ENCODE measurements at regions not wholly inside any gene's neighbourhood (a gene's known extent, or its start where the extent isn't known, plus 50 kb on each side); places are given as distances from the start of the nearest gene placed in this dataset.

GRCh38 chr4:138680256-138680655 lies 335.3 kb upstream of the NOCT start:
- no peaks in the 10 kb centered on the region for H3K36me3 Mint-ChIP-seq (ENCODE audit: low read depth)
- intact Hi-C loops (cut with DNase I, micrococcal nuclease), result loop anchor here (2.0 to 5.0 kb wide), 5 partner anchors 191 to 858 kb away; no protein-coding TSS in a partner anchor
- no peak overlapping the region for H3K4me3 Mint-ChIP-seq
- CTCF ChIA-PET, result interaction anchor here (0.6 to 3.5 kb wide), 14 partner anchors 13 to 859 kb away, joined by 3 to 18 read pairs (median 4); no protein-coding TSS in a partner anchor
- DNase-seq (no peak), ATAC-seq (no peak)
- no peaks in the 10 kb centered on the region for H3K9me3 Mint-ChIP-seq (ENCODE audit: low read depth)
- H3K27ac Mint-ChIP-seq, result no peak overlapping the region
- H3K27me3 Mint-ChIP-seq, result peaks cover 13% of the 10 kb centered on the region
- no peaks in the 10 kb centered on the region for H3K4me1 Mint-ChIP-seq
- POLR2A ChIA-PET, result no interaction called here

- CTCF ChIA-PET, result interaction anchor here (0.7 to 3.5 kb wide), 4 partner anchors 10 to 467 kb away, joined by 3 to 18 read pairs (median 3); no protein-coding TSS in a partner anchor
- H3K27me3 Mint-ChIP-seq, result peaks cover 13% of the 10 kb centered on the region
- POLR2A ChIA-PET, result no interaction called here
- H3K4me3 Mint-ChIP-seq, result no peak overlapping the region
- no peak for ATAC-seq
- H3K9me3 Mint-ChIP-seq (ENCODE audit: low read depth), result no peaks in the 10 kb centered on the region
- intact Hi-C loops (cut with DNase I, micrococcal nuclease), result no loop called here
- H3K4me1 Mint-ChIP-seq, result no peaks in the 10 kb centered on the region
- no peak for DNase-seq
- no peak overlapping the region for H3K27ac Mint-ChIP-seq
- H3K36me3 Mint-ChIP-seq (ENCODE audit: low read depth), result no peaks in the 10 kb centered on the region
These were observed 336.4 kb upstream of the NOCT start for GRCh38 chr4:138678985-138679746.

- Mint-ChIP-seq H3K4me1 (no peaks in the 10 kb centered on the region), H3K27me3 (peaks cover 10% of the 10 kb centered on the region), H3K9me3 (ENCODE audit: low read depth) (no peaks in the 10 kb centered on the region), H3K4me3 (no peak overlapping the region), H3K27ac (no peak overlapping the region), H3K36me3 (ENCODE audit: low read depth) (no peaks in the 10 kb centered on the region)
- POLR2A ChIA-PET, result interaction anchor here (0.6 kb wide), 1 partner anchor 634 kb away, joined by 5 read pairs; no protein-coding TSS in a partner anchor
- DNase-seq (no peak), ATAC-seq (no peak)
- intact Hi-C loops (cut with DNase I, micrococcal nuclease), result no loop called here
- CTCF ChIA-PET, result interaction anchor here (1.5 to 1.6 kb wide), 2 partner anchors 8 to 193 kb away, joined by 3 to 9 read pairs; no protein-coding TSS in a partner anchor
These were observed 337.8 kb upstream of the NOCT start for GRCh38 chr4:138677748-138678147.

- no peak for ATAC-seq
- Mint-ChIP-seq H3K27ac (no peak overlapping the region), H3K36me3 (ENCODE audit: low read depth) (no peaks in the 10 kb centered on the region), H3K4me1 (no peaks in the 10 kb centered on the region), H3K4me3 (no peak overlapping the region), H3K27me3 (peaks cover 7% of the 10 kb centered on the region), H3K9me3 (ENCODE audit: low read depth) (no peaks in the 10 kb centered on the region)
- no peak for DNase-seq
- POLR2A ChIA-PET, result no interaction called here
- intact Hi-C loops (cut with DNase I, micrococcal nuclease), result no loop called here
- CTCF ChIA-PET, result interaction anchor here (1.6 kb wide), 1 partner anchor 194 kb away, joined by 9 read pairs; no protein-coding TSS in a partner anchor
These were observed 338.4 kb upstream of the NOCT start for GRCh38 chr4:138677212-138677611.

GRCh38 chr4:138675685-138676084 lies 339.9 kb upstream of the NOCT start:
- POLR2A ChIA-PET, result no interaction called here
- Mint-ChIP-seq H3K36me3 (ENCODE audit: low read depth) (no peaks in the 10 kb centered on the region), H3K4me1 (no peaks in the 10 kb centered on the region), H3K27me3 (peaks cover 4% of the 10 kb centered on the region), H3K9me3 (ENCODE audit: low read depth) (no peaks in the 10 kb centered on the region), H3K27ac (no peak overlapping the region), H3K4me3 (no peak overlapping the region)
- CTCF ChIA-PET, result no interaction called here
- DNase-seq (no peak), ATAC-seq (no peak)
- intact Hi-C loops (cut with DNase I, micrococcal nuclease), result no loop called here

- intact Hi-C loops (cut with DNase I, micrococcal nuclease), result no loop called here
- no peak for ATAC-seq
- Mint-ChIP-seq H3K36me3 (ENCODE audit: low read depth) (no peaks in the 10 kb centered on the region), H3K4me3 (no peak overlapping the region), H3K9me3 (ENCODE audit: low read depth) (no peaks in the 10 kb centered on the region), H3K27me3 (peaks cover 5% of the 10 kb centered on the region), H3K27ac (no peak overlapping the region), H3K4me1 (no peaks in the 10 kb centered on the region)
- no peak for DNase-seq
- CTCF ChIA-PET, result interaction anchor here (0.7 kb wide), 1 partner anchor 19 kb away, joined by 3 read pairs; no protein-coding TSS in a partner anchor
- POLR2A ChIA-PET, result no interaction called here
These were observed 341.4 kb upstream of the NOCT start for GRCh38 chr4:138674209-138674608.

- Mint-ChIP-seq H3K27me3 (peaks cover 5% of the 10 kb centered on the region), H3K9me3 (ENCODE audit: low read depth) (no peaks in the 10 kb centered on the region), H3K4me1 (no peaks in the 10 kb centered on the region), H3K36me3 (ENCODE audit: low read depth) (no peaks in the 10 kb centered on the region), H3K4me3 (no peak overlapping the region), H3K27ac (no peak overlapping the region)
- POLR2A ChIA-PET, result no interaction called here
- intact Hi-C loops (cut with DNase I, micrococcal nuclease), result no loop called here
- ATAC-seq (no peak), DNase-seq (no peak)
- CTCF ChIA-PET, result interaction anchor here (0.6 kb wide), 1 partner anchor 1512 kb away, joined by 3 read pairs; no protein-coding TSS in a partner anchor
These were observed 342.5 kb upstream of the NOCT start for GRCh38 chr4:138673053-138673452.

GRCh38 chr4:138672393-138672976 lies 343.1 kb upstream of the NOCT start:
- CTCF ChIA-PET, result no interaction called here
- H3K27me3 Mint-ChIP-seq, result peaks cover 3% of the 10 kb centered on the region
- H3K4me3 Mint-ChIP-seq, result no peak overlapping the region
- DNase-seq (no peak), ATAC-seq (no peak)
- no peaks in the 10 kb centered on the region for H3K36me3 Mint-ChIP-seq (ENCODE audit: low read depth)
- intact Hi-C loops (cut with DNase I, micrococcal nuclease), result no loop called here
- POLR2A ChIA-PET, result no interaction called here
- no peak overlapping the region for H3K27ac Mint-ChIP-seq
- H3K9me3 Mint-ChIP-seq (ENCODE audit: low read depth), result no peaks in the 10 kb centered on the region
- no peaks in the 10 kb centered on the region for H3K4me1 Mint-ChIP-seq

GRCh38 chr4:138671606-138672084 lies 343.9 kb upstream of the NOCT start:
- ChIA-PET POLR2A (no interaction called here), CTCF (no interaction called here)
- Mint-ChIP-seq H3K4me3 (no peak overlapping the region), H3K36me3 (ENCODE audit: low read depth) (no peaks in the 10 kb centered on the region), H3K27me3 (peaks cover 3% of the 10 kb centered on the region), H3K27ac (no peak overlapping the region), H3K4me1 (no peaks in the 10 kb centered on the region), H3K9me3 (ENCODE audit: low read depth) (no peaks in the 10 kb centered on the region)
- DNase-seq, result no peak
- intact Hi-C loops (cut with DNase I, micrococcal nuclease), result no loop called here
- no peak for ATAC-seq

GRCh38 chr4:138671106-138671505 lies 344.5 kb upstream of the NOCT start:
- CTCF ChIA-PET, result no interaction called here
- H3K27ac Mint-ChIP-seq, result no peak overlapping the region
- no peak overlapping the region for H3K4me3 Mint-ChIP-seq
- H3K4me1 Mint-ChIP-seq, result no peaks in the 10 kb centered on the region
- H3K9me3 Mint-ChIP-seq (ENCODE audit: low read depth), result no peaks in the 10 kb centered on the region
- no peaks in the 10 kb centered on the region for H3K36me3 Mint-ChIP-seq (ENCODE audit: low read depth)
- POLR2A ChIA-PET, result no interaction called here
- H3K27me3 Mint-ChIP-seq, result peaks cover 7% of the 10 kb centered on the region
- intact Hi-C loops (cut with DNase I, micrococcal nuclease), result no loop called here
- ATAC-seq (no peak), DNase-seq (no peak)

- Mint-ChIP-seq H3K4me1 (no peaks in the 10 kb centered on the region), H3K27ac (no peak overlapping the region), H3K27me3 (peaks cover 7% of the 10 kb centered on the region), H3K4me3 (no peak overlapping the region), H3K9me3 (ENCODE audit: low read depth) (no peaks in the 10 kb centered on the region), H3K36me3 (ENCODE audit: low read depth) (no peaks in the 10 kb centered on the region)
- ATAC-seq (no peak), DNase-seq (no peak)
- intact Hi-C loops (cut with DNase I, micrococcal nuclease), result no loop called here
- POLR2A ChIA-PET, result no interaction called here
- CTCF ChIA-PET, result no interaction called here
These were observed 344.9 kb upstream of the NOCT start for GRCh38 chr4:138670681-138671080.
